GM18502 (cell line): ENCODE measurements at regions not wholly inside any gene's neighbourhood (a gene's known extent, or its start where the extent isn't known, plus 50 kb on each side); places are given as distances from the start of the nearest gene placed in this dataset.

Experiments used
- ATAC-seq: cut with Tn5 transposase; IDR thresholded peaks from one replicate; pipeline ENCODE4 v1.9.1; 2021; ENCODE audit warnings: mild to moderate bottlenecking; ENCODE audit not compliant: unreplicated experiment, poor library complexity

DNA sequence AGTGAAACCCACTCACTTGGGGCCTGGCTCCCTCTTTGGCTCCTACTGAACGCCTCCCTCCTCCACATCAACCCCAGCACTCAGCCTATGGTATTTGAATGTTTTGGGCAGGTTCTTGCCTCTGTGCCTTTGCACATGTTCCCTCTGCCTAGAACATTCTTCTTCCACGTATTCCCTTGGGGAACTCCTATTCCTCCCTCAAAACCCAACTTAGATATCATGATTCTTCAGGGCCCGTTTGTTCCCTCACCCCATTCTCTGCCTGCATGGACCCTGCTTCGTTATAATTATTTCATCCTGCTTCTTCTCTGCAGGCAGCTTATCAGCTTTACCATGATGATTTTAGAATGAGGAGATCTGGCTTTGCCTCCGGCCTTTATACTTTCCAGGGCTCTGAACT lies 215.0 kb upstream of the IER5L start:
- no peak for ATAC-seq

DNA sequence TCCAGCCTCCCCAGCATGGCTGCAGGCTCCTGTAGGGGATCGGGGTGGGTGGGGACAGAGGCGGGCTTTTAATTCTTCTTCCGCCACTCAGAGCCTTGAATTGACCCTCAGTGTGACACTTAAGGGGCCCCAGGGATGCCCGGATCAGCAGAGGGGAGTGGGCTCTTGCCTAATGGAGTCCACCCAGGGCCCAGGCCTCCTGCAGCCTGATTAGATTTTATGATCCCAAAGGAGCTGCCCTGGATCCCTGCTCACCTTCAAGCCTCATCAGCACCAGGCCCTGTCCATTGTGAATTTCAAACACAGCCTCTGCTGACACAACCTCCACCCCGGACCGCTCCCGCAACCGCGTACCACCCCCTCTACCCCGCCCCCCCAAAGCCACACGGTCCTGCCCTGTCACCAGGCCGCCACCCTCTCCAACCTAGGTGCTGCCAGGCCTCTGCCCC lies 214.1 kb upstream of the IER5L start:
- ATAC-seq: no peak

DNA sequence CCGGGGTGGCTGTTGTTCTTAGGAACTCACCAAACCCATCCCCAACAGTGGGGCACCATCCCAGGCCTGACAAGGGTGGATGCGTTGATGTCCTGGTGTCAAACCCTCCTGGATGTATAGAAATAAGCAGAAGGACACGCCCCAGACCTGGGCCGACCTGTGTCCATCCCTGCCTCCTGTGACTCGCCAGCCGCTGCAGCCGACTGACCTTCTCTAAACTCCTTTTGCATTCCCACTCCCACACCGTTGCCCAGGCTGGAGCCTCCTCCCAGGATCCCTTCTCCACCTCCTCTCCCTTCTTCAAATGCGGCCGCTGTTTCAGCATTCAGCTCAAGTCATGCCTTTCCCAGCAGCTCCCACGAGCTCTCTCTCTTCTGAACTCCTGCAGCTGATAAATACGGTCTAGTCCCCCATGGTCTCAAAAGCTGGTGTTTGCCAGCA lies 213.2 kb upstream of the IER5L start:
- no peak for ATAC-seq

DNA sequence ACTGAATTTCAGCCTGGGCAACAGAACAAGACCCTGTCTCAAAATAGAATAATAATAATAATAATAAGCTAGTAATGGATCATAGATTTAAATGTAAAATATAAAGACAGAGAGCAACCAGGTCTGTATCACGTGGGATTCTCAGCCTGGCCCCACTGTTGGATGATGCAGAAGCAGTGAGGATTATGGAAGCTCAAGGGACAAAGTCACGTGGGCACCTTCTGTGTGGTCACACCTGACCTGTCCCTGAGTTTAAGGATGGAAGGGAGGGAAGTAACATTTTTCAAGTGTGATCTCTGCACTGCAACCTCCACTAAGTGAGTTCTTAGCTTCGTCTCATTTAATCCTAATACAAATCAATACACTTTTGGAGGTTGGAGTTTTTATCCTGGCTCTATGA lies 212.5 kb upstream of the IER5L start:
- ATAC-seq: no peak

DNA sequence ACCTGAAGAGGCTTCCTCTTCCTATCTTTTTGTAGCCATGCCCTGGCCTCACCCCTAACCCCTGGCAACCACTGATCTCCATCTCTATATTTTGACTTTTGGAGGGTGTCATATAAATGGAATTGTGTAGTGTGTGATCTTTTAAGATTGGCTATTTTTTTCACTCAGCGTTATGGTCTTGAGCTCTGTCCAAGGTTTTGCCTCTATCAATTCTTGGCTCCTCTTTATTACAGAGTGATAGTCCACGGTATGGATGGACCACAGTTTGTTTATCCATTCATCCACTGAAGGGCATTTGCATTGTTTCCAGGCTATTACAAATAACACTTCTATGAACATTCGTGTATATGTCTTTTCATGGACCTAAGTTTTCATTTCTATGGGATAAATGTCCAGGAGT lies 209.8 kb upstream of the IER5L start:
- no peak for ATAC-seq

DNA sequence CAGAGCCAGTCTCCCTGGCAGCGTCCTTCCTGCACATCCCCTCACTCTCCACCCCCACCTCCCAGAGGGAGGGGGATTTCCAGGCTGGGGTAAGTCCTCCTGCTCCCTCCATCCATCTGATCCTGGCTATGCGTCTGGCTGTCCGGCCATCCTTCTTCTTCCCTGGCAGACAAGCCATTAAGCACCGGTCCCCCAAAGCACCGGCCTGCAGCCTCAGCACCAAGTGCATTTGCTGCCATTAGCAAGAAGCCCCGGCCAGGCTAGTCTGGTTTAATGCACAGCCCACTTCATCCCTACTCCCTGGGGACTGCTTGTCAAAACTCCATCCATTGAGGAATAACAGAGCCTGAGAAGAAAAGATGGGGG lies 208.7 kb upstream of the IER5L start:
- no peak for ATAC-seq

DNA sequence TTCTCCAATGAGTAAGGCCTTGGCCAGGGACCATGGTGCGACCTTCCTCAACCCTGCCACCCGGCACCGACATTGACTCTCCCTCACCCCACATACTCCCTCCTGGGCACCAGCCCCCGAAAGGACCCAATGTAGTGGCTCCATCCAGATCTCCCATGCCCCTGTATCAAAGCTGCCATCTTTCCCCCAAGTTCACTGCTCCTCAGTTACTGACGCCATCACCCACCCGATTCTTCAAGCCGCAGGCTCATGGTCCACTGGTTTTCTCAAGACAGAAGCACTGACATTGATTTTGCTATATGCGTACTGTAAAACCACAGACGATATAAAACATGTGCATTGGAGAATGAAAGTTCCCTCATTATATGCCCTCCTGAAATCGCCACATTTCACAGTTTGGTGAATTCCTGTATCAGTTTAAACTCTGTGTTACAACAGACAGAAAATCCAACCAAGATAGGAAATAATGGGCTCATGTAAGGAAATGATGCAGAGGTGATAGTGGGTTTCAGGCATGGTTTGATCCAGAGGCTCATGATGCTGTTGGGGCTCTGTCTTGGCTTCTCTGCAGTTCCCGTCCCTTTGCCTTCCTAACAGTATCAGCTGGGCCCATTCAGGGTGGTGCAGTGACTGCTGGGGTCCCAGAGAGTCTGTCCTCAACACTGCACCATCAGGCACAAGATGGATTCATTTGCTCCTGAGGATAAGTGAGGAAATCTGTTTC lies 207.3 kb upstream of the IER5L start:
- no peak for ATAC-seq

DNA sequence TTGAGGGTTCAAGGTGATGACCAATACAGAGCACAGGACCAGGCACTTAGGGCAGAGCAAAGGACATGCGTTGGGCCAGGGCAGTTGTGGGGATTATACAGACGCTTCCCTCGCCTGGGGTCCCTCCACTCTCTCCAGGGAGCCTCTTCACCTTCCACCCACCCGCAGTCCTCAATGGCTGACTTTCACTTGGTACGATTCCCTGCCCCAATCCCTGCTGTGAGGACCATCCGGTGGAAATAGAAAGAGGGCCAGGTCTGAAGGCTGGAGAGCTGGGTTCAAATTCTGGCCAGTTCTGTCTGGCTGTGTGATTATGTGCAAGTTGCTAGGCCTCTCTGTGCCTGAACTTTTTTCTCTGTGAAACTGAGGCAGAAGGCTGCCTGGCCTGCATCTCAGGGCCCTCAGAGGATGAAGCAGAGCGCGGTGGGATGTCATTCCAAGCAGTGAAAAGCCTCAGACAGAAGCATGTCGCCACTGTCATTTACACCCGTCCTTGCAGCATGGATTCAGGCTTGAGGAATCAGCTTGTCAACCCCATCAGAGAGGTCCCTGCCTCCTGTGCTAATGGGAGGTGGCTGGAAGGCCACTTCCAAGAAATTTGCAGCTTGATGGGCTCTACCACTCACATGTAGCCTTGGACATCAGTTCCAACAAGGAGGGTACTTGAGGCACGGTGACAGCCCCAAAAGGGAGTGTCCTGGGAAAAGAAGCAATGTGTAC lies 206.6 kb upstream of the IER5L start:
- ATAC-seq: no peak

DNA sequence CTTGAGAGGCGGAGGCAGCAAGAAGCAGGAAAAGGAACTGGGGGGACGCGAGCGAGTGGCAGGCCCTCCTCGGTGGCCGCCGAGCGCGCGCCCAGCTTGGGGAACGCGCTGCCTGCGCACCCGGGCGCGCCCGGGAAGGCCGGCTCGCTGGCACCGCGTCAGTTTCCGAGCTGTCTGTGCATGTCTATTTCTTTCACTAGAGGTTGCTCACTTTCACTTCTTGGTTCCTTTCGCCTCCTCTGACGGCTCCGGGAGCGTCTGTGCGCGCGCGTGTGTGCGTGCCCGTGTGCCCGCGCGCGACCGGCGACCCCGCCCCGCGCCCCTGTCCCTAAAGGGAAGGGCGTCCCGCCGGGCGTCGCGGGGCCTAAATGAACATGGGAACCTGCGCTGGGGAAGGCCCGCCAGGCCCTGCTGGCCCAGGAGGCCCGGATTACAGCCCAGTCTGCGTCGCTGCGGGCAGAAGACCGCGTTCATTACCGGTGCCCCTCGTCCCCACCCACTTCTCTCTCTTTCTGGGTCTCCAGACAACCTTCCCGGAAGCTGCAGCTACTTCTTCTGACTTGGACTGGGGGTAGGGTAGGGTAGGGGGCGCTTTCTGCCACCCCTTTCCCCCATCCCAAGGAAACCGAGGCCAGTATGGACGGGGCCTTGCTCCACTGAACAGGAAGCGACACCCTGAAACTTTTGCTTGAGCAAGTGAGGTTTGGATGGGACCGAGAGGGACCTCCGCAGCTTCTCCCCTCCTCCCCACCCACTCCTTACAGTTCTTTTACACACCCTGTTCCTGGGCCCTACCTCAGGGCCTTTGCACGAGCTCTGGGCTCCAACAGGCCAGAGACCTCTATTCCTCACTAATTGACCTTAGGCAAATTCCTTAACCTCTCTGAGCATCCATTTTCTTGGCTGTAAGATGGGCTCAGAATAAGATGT lies 205.8 kb upstream of the IER5L start:
- ATAC-seq: peak; percentile 78

DNA sequence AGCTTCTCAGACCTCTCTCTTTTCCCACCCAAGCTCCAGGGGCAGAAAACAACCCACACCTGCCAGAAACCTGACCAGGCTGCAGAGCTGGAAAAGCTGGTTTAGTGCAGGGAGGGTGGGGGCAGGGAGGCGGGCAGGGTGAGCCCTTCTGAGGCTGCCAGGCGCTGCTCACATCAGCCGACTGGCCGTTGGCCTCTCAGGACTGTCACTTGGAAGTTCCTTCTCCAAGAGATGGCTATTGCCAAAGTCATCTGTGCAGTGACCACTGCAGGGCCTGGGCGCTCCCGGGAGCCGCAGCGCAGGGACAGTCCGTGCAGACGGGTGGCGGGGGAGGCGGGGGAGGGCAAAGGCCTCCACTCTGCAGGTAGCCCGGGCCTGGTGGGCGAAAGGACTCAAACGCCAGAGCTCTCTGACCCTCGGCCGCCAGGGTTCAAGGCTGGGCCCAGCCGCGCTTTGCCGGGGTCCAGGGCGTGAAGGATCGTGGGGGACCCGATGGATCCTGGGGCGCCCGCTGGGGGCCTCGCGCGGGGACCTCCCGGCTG lies 205.0 kb upstream of the IER5L start:
- ATAC-seq: no peak

DNA sequence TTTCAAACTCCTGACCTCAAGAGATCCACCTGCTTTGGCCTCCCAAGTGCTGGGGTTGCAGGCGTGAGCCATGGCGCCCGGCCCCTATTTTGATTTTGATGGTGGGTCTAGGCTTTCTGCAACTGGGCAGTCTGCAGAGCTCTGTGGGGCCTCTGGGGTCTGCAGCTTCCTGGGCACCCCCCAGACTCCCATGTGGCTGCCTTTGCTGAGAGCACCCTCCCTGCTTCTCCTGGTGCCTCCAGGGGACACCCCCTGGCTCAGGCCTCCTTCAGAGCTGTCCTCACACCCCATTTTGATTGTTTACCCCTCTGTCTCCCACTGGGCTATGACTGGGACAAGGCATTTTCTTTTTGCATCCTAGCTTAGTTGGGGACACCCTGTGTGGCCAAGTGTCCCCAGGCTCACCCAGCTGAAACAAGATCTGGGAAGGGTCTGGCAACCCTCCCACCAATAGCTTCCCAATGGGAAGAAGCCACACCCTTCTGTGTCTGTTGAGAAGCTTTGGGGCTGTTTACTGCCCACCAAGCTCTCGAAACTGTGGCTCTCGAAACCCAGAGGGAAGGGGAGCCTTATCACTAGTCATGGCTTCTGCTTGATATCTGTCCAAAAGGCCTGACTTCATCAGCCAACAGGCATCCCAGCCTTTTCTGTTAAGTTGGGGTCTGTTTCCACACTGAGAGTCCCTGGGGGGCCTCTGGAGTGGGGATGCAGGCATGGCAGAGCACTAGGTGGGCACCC lies 204.4 kb upstream of the IER5L start:
- ATAC-seq: no peak

DNA sequence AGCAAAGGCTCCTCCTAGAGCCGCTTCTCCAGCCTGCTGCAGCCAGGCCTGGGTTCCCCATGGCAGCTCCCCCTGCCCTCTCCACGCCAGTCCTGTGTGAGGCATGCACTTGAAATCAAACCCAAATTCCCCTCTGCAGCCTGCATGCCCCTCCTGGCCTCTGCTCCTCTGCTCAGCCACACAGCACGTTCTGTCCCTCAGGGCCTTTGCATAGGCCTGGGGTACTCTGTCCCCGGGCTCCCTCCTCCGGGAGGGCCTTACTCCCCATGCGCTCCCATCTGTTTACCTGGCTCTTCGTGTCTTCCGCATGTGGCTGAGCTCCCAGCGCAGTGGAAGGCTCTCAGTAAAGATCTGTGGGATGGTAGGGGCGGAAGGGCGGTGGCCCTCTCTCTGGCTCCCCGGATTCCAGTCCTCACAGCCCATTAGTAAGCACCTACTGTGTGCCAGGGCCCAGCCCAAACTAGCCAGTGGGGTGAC lies 203.5 kb upstream of the IER5L start:
- ATAC-seq: no peak

DNA sequence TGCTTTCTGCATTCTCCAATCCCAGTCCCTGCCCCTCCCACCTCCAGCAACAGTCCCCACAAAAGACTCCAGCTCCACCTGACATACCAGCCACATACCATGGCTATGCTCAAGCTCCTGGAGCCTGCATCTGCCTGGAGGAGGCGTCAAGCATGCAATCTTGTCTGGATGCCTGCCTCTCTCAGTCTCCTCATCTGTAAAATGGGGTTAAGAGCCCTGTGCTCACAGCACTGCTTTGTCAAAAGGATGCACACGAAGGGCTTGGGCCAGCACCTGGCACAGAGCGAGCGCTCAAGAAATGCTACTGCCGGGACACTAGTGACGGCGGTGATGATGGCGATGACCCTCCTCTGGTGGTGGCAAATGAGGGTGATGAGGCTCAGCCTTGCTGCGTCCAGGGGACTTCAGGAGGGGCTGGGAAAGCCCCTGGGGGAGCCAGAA lies 202.9 kb upstream of the IER5L start:
- no peak for ATAC-seq

DNA sequence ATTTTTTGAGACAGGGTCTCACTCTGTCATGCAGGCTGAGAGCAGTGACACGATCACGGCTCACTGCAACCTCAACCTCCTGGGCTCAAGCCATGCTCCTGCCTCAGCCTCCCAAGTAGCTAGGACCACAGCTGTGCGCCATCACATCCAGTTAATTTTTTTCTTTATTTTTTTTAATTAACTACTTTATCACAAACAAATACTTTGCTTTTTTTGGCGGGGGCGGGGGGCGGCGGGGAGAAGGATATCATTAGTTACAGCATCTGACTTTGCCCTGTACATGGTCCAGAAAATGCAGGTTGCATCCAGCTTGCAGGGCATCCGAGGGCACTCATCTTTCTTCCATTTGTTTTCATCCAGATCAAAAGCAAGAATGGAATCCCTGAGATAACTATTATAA lies 201.8 kb upstream of the IER5L start:
- no peak for ATAC-seq

DNA sequence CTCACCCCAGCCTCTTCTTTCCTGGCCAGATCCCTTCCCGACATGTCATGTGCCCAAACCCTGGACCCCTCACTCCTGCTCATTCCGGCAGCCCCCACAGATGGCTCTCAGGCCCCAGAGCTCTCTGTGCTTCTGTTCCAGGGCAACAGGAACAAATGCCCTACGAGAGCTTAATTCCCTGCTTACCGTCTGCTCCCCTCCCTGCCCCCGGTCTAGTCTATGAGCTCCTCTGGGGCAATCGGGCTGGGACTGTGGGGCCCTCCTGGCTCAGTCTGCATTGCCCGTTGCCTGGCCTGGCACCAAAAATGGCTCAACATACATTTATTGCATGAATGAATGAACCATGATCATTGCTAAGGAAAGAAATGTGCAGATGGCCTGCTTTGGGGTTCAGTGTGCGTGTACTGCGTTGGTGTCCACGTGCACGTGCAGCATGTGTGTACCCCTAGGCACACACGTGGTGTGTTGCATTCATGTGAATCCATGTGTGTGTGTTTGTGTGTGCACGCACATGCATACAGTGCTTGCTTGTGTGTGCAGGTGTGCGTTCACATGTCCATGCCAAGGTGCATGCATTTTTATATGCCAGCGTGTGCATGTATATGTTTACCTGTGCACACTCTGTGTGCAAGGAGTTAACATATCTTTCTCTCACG lies 201.2 kb upstream of the IER5L start:
- no peak for ATAC-seq

DNA sequence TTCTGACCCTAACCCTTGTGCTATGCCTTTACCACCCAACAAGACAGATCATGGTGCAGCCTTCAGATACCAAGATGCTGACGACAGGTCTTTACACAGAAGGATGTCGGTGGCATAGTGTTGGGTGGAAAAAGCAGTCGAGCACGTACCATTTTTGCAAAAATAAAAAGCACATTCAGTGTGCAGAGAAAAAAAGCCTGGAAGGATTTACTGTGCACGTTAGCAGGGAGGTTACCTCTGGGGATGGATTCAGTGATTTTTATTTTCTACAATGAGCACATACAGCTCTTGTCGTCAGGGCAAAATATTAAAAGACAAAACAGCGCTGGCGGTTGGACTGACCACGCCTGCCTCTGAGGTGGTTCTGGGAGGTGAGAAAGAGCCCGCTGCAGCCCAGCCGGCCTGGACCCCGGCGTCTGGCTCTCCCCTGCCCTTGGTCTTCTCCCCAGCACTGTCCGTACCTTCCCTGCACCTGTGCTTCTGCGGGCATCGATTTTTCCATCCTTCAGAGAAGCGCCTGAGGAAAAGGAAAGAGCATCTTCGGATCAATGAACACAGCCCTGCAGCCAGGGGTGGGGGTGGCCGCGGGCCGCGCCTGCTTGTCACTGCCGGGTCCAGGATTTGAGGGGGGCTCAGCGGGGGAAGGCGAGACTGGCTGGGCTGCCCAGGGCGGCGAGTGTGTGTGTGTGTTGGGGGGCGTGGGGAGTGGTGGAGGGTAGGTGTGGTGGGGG lies 200.0 kb upstream of the IER5L start:
- ATAC-seq: no peak

DNA sequence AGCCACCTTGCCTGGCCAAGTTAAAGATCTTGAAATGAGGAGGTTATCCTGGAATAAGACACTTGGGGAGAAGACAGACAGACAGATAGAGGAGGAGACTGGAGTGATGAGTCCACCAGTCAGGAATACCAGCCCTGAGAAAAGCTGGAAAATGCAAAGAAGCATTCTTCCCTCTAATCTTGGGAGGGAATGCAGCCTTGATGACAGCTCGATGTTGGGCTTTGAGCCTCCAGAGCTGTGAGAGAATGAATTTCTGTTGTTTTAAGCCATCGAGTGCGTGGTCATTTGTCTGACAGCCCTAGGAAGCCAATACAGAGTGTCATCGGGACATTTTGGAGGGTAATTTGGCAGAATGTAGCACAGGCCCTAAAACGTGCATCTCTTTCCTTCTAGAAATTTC lies 199.1 kb upstream of the IER5L start:
- no peak for ATAC-seq

DNA sequence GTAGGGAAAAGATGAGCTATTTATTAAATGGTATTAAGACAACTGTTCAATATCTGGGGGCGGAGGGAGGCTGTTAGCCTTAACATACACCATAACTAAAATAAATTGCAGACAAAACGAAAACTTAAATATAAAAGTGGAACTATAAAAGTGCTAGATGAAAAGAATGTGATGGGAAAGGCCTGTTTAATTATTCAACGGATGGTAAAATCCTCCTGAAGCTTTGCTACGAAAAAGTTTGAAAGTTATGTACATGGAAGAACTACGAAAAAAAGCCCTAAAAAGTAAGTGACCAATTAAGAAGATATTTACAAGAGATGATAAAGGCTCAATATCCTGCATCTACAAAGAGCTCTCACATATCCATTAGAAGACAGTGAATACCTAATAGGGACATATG lies 197.8 kb upstream of the IER5L start:
- ATAC-seq: no peak

DNA sequence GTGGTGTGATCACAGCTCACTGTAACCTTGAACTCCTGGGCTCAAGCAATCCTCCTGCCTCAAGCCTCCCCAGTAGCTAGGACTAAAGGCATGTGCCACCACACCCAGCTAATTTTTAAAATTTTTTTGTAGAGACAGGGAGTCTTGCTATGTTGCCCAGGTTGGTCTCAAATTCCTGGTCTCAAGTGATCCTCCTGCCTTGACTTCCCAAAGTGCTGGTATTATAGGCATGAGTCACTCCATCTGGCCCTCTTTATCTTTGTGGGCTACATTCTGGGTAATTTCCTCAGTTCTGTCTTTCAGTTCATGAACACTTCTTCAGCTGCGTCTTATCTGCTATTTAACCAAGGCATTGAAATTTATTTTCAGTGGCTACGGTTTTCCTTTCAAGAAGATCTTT lies 196.6 kb upstream of the IER5L start:
- no peak for ATAC-seq
